CD4-positive, alpha-beta T cell treated with Interferon alpha-2 for 1 hour (primary cell): ENCODE measurements at regions not wholly inside any gene's neighbourhood (a gene's known extent, or its start where the extent isn't known, plus 50 kb on each side); places are given as distances from the start of the nearest gene placed in this dataset.

ENCODE experiments used
- DNase-seq, 2 donors: peaks; one replicate each; pipeline ENCODE4 v3.0.0-alpha.2; 2020 to 2022

DNA sequence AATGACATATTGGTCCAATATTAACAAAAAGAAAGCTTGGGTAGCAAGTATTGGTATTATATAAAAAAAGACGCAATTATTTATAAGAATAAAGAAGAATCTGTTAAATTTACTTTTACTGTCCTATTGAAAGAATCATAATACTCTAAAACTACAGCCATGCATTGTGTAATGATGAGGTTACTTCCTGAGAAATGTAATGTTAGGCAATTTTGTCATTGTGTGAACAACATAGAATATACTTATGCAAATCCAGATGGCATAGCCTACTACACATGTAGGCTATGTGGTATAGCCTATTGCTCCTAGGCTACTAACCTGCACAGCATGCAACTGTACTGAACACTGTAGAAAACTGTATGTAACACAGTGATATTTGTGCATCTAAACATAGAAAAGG lies 121.2 kb upstream of the PTGFR start:
- DNase-seq: no peak

DNA sequence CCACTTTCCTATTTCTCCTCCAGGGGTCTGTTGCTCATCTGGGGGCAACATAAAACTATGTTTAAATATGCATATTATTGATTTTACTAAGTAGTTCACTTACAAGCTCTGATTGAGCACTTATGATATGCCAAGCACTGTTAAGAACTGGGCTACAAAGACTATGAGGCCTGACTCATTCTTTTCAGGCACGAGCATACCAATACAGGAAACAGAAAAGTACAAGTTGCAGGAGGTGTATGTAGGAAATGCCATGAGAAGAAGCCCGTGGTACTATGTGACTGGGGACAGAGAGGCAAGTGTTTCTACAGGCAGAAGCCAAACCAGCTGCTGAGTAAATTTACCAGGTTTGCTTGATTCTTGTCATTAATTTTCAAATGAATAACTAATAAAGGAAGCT lies 120.4 kb upstream of the PTGFR start:
- DNase-seq: no peak

DNA sequence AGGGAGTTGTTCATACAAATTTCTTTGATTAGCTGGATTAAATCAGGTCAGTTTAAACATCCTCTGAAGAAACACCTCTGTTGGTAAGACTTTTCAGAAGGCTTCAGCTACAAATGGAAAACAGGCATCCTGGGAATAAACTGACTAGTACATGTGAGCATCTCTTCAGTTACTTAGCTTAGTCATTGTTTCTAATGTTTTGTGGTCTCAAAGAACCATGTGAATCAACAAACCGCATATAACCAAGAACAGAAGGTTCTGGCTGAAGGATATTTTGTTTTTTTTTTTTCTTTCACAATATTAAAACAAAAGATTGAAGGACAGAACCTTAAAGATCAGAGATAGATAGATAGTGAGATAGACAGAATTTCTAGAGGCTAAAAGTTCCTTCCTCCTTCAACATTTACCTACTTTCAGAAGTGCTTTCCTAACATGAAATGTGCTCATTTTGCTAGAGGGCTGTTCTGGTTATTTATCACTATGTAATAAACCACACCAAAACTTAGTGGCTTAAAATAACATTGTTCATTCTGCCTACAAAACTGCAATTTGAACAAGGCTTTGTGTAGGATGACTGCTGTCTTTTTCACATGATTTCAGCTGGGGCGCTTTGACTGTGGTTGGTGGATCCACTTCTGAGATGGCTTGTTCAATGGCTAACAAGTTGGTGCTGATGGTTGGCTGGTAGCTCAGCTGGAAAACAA lies 119.8 kb upstream of the PTGFR start:
- DNase-seq: no peak

DNA sequence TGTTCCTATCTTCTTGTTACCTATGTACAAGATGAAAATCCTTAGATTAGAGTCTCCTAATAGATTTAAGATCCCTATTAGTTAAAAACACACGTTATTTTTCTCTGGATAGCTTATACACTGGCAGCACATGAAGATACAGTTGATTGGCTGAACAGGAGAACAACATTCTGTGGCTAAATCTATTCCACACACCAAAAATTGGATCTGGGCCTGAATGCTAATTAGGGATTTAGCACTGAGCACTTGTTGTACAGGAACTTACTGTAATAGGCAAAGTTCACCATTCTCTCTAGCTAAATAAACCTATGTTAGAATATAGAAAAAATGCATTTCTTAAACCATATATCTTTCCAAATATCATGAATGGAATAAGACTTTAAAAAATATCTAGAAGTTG lies 117.1 kb upstream of the PTGFR start:
- no peak for DNase-seq

DNA sequence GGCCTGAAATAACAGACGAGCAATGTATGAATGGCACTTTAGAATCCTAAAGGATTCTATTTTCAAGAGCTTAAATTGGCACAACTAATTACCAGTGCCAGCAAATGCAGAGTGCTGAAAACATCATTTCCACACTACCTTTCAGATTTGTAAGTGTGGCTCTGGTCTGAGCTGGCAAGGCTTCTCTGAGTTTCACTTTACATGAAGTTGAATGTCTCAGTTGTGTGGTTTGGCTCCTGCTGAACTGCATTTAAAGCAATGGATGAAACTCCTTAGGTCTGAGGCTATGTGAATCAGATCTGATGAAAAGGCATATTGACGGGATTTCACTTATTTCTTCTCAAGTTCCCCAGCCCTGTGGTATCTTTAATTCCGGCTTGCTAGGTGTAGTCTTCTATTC lies 114.8 kb upstream of the PTGFR start:
- DNase-seq: no peak

DNA sequence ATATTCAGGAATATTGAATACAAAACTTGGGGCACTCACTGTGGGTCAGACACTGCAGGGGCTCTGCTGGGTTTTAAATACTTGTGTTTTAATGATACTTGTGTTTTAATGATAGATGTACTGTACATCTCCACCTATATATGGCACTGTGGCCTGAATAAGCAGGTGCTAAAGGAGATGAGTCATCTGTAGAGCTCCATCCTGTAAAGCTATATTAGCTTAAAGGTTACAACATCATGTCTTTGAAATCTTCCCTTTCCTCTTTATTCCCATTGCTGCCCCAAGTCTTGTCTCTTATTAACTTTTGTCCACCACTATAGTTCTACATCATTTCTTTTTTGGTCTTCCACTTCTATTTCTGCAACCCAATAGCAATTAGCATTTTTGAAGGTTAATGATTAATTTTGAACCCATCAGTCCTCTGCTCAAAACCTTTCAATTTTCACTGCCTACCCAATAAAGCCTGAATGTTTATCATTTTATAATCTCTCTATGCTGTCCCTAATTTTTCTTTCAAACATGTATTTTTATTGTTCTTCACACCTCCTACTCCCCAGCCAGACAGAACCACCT lies 113.3 kb upstream of the PTGFR start:
- DNase-seq: no peak

DNA sequence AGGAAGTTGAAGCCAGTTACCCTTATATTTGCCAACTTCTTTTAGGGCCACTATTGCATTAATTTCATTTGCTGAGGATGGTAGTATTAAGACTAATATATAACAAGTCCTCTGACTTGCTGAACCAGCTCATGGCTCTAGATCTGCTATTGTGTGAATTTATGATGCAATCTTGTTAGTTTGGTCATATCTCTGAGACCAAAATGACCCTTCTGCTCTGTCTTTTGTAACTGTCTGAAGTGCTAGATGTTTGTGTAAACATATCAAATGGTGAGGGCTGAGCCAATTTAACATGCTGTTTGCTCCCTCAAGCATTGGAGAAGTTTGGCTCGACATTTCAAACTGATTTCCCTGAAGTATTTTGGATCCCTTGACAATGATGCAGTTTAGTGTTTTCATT lies 106.9 kb upstream of the PTGFR start:
- DNase-seq: no peak

DNA sequence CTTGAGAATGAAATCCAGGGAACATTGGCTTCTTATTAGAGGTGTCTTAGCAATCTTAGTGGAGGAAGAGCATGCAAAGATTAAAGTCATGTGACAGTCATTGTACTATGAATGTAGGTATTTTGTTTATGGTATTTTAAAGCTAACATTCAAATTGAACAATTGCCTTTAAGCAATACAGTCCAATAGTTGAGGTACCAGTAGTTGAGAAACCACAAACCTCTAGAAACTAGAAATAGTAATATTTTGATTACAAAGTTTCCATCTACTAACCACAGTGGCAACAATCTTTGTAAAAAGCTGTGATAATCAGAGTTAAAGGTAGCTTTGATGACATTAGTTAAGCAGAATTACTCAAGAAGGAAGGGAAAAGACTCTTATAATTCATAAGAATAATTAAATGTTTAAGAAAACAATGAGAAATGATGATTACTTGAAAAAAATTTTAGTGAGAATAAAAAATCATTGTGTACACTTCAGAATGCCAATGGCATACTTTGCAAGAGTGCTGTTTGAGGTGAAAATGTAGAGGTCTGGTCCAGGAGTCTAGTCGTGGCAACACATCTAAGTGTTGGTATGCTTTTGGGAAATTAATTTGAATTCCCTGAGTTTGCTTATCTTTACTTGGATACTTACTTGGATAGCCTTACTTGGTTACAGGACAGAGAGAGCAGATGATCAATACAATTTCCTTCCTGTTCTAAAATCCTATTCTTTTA lies 104.9 kb upstream of the PTGFR start:
- DNase-seq: no peak

DNA sequence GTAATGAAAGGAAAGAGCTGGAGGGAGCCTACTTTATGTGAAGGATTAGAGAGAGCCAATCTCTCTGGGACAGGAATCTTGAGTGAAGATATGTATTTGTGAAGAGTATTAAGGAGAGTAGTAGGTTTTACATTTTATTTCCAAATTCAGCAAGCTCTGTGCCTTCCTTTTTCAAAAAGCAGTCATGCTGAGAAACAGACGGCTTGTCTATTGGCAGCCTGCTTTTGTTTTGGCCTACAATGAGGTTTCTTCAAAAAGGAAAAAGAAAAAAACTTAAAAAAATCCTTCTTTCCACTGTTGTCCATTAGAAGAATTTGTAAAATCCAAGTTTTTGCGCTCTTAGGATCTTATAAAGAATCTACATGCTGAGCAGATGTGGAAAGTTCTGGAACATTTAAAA lies 103.6 kb upstream of the PTGFR start:
- no peak for DNase-seq

DNA sequence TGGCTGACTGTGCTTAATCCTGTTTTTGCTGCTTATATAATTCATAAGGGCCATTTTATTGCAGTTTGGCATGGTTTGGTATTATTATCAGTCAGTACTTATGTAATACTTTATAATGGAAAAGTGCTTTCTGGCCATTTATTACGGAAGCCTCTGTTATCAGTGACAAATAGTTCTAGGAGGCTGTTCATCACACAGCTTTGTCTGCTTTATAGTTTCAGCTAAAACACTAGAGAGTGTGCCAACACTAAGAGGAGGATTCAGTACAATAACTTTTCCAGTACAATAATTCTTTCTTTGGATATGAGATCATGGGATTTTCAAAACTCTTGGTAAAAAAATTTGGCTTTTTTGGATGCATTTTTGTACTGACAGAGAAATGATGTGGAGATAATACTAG lies 102.9 kb upstream of the PTGFR start:
- DNase-seq: no peak

DNA sequence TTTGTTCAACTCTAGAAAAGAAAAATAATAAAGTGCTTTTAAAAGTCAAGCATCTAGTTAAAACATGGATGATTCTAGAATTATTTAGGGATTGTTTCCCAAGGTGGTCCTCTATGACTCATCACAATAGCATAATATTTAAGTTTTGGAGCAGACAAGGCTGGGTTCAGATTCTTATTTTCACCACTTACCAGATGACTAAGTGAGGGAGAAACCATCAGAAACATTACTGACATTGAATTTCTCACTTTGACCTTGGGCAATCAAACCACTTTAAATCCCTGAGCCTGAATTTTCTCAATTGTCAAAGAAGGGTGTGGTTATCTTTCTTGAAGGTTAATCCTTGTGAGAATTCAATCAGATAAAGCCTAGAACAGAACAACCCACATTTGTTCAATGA lies 102.5 kb upstream of the PTGFR start:
- DNase-seq: no peak

DNA sequence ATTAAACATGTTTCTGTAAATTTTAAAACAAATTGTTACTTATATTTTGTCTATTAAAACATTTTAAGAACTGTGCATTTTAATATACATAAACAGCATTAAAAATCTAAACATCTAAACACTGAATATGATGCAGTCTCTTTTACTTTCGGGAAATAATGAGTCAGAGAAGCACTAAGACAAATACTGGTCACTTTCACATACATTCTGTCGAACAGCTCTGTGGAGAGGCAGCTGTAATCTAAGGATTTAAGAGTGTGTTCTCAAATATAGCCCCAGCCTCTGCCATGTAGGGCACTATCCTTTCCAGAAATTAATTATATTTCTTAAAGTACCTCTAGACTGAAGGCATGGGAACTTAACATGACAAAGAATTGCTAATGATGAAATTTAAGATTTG lies 89.6 kb upstream of the PTGFR start:
- no peak for DNase-seq

DNA sequence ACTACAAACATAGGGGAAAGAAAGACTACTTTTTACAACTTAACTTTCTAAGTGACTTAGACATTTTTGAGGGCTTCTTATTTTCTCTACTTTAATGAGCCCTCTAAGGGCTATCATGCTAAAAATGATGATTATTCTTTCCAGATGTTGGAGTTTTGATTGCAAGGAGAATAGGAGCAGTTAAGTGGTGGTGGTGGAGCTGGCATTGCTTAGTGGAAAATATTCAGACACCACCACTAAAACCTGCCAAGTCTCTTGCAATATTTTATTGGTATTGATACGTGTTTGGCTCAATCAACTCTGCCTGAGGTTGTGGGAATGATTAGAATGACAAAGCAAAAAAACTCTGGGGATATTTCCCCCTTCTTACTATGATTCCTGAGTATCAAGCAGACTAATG lies 82.6 kb upstream of the PTGFR start:
- DNase-seq: no peak

DNA sequence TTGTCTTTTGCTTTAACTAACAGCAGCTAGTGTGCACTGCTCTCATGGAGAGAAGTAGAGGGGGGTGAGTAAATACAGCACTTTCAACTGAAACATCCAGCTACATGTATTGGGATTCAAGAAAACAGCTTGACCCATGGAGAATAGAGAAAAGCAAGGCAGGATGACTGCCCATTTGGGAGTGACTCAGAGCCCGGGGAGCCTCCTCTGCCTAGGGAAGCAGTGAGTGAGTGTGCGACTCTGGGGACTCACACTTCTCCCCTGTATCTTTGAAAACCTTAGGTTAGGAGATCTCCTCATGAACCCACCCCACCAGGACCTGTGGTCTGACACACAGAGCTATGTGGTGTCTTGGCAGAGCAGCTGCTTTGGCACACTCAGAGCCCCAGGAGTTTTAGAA lies 82.0 kb upstream of the PTGFR start:
- DNase-seq: no peak

DNA sequence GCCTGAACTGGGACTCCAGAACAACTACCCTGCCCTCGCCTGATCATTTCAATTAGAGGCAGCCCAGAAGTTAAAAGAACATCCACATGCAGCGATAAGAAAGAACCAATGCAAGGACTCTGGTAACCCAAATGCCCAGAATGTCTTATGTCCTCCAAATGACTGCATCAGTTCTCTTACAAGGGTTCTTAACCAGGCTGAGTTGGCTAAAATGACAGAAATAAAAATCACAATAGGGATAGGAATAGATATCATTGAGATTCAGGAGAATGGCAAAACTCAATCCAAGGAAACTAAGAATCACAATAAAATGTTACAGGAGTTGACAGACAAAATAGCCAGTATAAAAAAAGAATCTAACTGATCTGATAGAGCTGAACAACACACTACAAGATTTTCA lies 80.1 kb upstream of the PTGFR start:
- no peak for DNase-seq

DNA sequence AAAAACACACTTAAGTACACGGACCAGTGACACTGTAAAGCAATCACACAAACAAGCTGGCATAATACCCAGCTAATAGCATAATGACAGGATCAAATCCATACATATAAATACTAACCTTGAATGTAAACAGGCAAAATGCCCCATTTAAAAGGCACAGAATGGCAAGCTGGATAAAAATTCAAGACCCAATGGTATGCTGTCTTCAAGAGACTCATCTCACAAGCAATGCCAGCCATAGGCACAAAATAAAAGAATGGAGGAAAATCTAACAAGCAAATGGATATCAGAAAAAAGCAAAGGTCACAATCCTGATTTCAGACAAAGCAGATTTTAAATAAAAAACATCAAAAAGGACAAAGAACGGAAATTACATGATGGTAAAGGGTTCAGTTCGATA lies 79.1 kb upstream of the PTGFR start:
- no peak for DNase-seq

DNA sequence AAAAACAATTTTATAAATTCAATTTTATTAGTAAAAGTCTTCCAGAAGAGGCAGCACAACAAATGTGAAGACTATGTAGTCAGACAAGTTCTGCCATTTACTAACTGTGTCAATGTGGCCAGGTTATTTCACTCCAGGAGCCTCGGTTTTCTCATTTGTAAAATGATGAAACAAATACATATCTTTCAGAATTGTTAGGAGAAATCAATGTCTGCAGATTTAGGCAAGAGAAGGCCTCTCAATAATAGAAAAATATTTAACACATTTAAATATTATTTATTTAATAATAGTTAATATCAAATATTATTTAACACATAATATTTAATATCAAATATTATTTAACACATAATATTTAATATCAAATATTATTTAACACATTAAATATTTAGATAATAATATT lies 75.6 kb upstream of the PTGFR start:
- no peak for DNase-seq

DNA sequence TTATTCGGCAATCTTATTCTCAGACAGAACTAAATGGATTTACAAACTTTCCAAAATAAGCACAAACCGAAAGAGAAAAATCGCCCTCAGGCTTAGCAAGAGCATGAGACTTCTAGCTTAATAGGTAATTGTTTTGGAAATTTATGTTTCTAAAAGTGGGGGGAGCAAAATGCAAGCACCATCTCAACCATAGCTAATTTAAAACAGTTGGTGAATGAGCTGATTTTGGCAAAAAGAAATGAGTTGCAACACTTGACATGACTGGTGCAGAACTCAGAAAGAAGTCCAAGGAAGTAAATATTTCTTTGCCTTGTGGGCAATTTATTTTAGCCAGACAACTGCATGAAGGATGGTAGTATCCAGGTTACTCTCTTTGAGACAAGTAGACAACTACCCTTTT lies 71.5 kb upstream of the PTGFR start:
- no peak for DNase-seq

DNA sequence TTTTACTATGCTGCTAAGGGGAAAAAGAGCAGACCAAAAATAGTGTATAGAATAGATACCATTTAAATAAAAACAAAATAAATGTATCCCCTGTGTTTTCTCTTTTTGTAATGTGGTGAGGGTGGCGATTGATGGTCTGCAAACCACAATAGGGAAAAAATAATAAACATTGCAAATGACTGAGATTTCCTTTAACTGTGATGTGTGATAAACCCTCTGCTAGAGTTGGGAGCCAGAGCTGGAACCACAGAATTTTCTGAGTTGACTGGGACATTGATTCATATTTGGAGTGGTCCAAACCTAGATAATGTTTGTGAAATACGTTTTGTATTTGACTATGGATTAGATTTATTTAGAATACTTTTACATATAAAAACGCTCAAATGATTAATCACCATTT lies 70.6 kb upstream of the PTGFR start:
- no peak for DNase-seq

DNA sequence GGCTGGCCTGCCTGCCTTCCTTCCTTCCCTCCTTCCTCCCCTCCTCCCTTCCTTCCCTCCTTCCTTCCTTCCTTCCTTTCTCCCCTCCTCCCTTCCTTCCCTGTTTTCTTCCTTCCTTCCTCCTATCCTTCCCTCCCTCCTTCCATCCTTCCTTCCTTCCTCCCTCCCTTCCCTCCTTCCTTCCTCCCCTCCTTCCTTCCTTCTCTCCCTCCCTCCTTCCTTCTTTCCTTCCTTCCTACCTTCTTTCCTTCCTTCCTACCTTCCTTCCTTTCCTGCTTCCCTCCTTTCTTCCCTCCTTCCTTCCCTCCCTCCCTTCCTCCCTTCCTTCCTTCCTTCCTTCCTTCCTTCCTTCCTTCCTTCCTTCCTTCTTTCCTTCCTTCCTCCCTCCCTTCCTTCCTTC lies 70.1 kb upstream of the PTGFR start:
- DNase-seq: no peak

DNA sequence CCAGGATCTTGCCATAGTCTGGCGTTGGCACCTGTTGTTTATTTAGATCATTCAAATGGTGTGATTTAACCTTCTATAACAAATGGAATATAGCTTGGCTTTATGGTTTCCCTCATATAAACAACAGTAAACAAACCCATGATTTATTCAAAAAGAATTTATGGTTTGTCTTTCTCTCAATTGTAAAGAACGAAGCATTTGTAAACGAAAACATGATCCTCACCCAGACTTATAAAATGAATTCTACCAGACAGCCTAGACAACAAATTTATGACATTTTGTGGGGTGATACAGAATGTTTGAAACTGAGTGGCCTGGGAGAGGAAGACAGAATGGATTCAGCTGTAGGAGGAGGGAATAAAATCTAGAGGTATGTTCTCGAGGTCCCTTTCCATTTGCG lies 66.1 kb upstream of the PTGFR start:
- no peak for DNase-seq

DNA sequence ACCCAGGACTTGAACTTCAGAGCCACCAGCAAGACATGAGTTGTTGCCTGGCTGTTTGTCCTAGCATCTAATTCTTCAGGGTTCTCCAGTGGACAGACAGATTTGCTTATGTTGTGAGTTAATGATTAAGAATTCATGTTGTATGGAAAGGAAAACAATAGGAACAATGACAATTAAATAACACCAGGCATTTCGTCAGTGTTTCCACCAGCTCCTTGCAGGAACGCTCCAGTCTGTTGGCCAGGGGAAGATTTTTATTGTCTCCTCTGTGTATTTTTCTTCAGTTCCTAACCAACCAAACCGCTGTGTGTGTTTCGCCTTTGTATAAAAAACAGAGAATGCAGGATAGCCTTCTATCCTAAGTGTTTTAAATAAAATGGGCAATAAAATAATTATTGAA lies 64.4 kb upstream of the PTGFR start:
- no peak for DNase-seq

DNA sequence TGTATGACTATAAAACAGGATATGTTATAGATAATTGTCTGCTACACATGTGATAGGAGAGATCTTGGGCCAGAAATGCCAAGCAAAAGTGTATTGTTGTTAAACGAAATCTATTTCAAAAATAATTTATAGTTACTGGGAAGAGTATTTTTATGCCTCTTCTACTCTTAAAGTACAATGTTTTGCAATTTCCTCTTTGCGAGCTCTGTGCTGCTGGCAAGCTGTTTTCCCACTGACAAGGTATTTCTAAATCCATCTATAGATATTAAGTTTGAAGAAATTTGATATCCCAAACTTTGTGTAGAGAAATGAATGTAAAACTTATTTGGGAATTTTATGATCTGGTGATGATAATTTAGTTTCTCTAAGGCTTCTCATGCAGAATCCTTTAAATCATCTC lies 63.3 kb upstream of the PTGFR start:
- DNase-seq: no peak

DNA sequence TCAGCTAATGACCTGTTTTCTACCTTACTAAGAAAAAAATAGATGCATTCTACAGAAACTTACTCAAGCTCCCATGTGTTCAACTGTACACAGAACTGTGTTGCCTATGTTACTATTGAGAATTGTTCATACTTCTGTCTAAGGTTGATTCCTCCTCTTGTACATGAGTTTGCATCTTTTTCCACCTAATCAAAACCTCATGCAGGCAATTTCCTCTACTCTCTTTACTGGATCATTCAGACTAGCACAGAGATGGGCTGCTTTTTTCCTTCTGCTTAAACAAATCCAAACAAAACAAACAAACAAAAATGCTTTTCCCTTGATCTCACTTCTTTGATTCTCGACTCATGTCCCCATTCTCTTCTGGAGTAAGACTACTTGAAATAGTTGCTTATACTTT lies 58.8 kb upstream of the PTGFR start:
- no peak for DNase-seq

DNA sequence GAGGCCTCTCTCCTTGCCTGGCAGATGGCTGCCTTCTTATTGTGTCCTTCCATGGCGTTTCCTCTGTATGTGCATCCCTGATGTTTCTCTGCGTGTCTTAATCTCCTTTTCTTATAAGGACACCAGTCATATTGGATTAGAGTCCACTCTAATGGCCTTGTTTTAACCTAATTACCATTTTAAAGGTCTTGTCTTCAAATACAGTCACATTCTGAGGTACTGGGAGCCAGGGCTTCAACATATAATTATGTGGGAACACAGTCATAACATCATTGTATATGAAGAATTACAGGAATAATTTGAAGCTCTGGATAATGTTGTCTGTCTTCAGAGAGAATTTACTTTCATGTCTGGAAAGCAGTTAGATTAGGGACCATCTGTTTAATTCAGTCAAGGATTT lies 56.4 kb upstream of the PTGFR start:
- no peak for DNase-seq
